Right lung (tissue), 2 donors: ENCODE measurements at regions not wholly inside any gene's neighbourhood (a gene's known extent, or its start where the extent isn't known, plus 50 kb on each side); places are given as distances from the start of the nearest gene placed in this dataset.

Experiments
- DNase-seq, 2 donors: peaks; one replicate each; pipeline ENCODE4 v3.0.0-alpha.2; 2013

GRCh38 chr15:38647683-38648082 is 83.1 kb upstream of the RASGRP1 start:
- no peak for DNase-seq

GRCh38 chr15:38648121-38648843 is 83.7 kb upstream of the RASGRP1 start:
- DNase-seq = peak in 1 of 2 donors; percentile 13

DNA sequence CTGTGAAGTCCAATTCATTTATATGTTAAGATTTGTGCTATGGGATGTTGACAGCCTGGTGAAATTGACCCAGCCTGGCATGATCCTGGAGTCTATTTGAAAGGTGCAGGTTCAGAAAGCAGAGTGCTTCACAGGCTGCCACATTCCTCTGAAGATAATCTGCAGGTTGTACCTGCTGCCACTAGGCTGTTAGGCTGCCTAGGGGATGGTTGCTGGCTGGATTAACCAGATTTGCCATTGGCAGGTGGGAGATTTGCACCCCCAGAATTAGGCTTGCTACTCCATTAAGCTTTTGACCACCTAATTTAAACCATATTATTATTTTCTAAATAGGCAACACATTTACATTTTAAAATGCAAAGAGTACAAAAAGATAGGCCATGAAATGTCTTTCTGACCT is 85.8 kb upstream of the RASGRP1 start:
- DNase-seq = no peak

GRCh38 chr15:38650936-38651327 is 86.3 kb upstream of the RASGRP1 start:
- no peak for DNase-seq

DNA sequence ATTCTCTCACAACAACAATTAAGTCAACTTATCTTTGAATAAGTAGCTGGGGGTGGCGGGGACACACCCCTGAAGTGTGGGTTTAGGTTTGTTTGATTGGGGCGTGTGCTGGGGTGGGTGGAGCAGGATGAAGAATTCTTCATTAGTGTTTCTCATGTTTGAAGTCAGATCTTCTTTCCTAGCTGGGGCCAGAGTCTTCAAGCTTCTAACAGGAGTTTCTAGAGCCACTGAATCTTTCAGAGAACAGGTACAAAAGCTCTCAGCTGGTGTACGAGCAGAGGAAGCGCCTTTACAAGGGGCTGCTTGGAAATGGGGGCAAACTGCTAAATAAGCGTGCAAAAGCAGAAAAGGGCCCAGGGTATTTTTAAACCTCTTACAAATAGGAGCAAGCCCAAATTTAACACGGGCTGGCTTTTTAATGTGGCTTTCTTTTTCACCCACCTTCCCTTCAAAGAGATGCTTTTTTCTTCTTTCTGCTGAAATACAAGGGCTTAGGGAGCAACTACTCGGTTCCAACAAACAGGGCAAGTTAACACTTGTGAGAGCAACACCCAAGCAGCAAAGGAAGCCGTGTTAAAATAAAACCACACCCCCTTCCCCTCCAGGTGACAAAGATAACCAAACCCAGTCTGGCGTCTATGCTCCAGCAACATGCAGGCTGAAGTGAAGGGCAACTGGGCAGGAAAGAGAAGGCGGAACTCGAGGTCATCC is 86.9 kb upstream of the RASGRP1 start:
- no peak for DNase-seq

GRCh38 chr15:38652183-38652794 is 87.7 kb upstream of the RASGRP1 start:
- no peak for DNase-seq

DNA sequence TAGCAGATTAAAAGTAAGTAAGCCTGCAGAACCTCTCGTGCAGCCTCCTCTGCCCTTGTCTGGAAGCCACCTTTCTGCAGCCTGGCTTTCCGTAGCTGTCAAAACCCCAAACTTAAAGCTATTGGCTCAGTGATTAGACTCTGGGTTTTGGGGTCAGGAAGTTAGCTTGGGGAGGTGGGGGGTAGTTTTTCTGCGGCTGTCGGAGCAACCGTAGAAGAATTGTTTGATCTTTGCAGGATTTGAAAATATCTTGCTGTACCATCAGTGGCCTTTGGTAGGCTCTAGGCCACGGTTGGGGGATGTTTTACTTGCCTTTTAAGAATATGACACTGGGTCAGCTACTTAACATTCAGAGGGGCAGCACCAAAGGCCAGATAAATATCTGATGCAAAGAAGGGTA is 88.4 kb upstream of the RASGRP1 start:
- DNase-seq = no peak

GRCh38 chr15:38658431-38658830 is 93.8 kb upstream of the RASGRP1 start:
- no peak for DNase-seq

DNA sequence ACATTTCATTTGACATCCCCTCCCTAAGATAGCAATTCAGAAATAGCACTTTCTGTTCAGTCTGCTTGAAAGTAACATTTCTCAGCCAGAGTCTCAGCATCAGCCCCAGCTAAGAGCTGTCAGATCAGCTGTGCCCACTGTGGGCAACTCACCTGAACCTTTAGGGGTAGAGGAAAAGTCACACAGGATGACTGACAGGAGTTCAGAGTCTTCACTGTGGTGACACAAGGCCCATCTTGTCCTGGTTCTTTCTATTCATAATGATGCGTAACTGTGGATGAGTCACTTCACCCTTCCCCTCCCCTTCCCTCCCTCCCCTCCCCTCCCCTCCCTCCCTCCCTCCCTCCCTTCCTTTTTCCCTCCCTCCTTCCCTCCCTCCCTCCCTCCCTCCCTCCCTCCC is 96.1 kb upstream of the RASGRP1 start:
- no peak for DNase-seq

- no peak for DNase-seq
Observed at GRCh38 chr15:38662033-38662802, 97.6 kb upstream of the RASGRP1 start.

DNA sequence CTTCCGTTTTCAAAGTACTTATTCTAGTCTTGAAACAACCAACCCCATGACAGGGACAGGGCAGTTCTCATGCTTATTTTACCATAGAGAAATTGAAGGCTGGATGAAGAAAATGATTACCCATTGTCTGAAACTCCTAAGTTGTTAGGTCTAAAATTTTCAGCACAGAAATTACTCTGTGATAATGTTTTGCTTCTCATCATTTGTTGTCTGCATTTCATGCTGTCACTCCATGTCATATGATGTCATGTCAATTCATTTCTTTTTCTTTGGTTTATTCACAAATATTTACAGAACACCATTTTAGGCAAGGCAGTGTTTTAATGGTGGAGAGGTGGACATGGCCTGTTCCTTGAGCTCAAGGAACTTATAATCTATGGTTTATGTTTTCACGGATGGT is 98.2 kb upstream of the RASGRP1 start:
- no peak for DNase-seq

DNA sequence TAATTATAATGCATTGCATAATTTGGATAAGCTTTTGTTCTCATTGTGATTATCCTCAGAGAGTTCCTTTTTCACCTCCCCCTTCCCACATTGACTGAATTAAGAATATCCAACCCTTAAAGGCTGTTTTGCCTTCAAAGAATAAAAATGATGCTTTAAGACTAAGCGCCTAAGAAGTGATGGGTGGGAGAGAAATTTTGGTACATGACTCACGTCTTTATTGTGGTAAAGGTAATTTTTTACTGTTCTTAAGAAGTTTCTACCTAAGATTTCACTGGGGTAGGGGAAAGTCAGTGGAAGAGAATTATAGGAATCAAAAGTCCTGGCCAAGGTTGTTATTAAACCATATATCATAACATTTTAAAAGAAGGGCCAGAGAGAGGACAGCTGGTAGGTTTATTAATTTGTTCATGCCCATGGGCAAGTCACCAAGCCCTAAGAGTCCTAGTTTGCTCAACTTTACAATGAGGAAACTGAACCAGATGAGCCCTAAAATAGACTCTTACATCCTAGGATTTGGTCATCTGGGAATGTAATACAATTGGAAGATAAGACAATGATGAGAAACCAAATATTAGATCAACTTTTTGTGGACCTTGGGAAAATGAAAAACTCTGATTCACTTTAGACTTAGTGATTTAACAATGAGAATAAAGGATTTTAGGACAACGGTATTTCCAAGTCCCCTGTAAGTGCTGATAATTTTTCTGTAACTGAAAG is 101.1 kb upstream of the RASGRP1 start:
- DNase-seq = no peak

- DNase-seq = no peak
Observed at GRCh38 chr15:38666865-38667510, 102.4 kb upstream of the RASGRP1 start.

DNA sequence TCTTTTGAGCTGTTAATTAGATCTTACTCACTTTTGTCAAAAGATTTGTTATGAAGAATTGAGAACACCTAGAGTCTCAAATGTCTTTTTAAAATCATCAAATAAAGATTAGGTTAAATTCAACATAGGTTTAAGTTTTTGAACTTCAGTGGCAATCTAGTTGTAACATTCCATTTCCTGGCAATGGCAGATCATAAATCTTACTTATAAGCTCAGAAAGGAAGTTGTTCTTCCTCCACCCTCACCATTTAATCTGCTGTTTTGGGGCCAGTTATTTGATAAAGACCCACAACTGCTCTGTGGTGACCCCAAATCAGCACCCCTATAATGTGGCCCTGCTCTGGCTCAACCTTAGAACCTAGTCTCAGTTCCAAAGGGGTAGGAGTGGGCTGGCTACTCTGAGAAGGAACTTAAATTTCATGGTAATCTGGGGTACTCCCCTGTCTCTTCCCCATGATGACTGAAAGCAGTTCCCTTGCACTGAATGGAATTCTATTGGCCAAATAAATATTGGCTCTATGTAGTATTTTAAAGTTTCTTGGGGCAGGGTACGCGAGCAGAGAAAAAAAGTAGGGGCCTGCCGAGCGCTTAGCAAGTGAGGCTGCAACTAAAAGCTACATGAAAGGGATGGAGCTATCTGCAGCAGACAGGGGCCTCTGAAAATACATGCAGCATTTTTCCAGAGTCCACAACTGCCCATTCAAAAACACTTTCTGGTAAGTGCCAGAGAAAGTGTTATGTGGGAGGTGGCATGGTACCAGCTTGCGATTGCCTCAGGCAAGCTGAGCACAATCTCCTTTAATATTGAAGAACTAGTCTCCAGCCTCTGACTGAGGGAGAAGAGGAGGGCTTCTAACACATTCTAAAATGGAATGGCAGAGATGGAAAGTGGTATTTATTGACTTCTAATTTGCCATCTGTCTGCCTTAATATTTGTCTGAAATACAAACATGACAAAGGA is 103.6 kb upstream of the RASGRP1 start:
- no peak for DNase-seq

DNA sequence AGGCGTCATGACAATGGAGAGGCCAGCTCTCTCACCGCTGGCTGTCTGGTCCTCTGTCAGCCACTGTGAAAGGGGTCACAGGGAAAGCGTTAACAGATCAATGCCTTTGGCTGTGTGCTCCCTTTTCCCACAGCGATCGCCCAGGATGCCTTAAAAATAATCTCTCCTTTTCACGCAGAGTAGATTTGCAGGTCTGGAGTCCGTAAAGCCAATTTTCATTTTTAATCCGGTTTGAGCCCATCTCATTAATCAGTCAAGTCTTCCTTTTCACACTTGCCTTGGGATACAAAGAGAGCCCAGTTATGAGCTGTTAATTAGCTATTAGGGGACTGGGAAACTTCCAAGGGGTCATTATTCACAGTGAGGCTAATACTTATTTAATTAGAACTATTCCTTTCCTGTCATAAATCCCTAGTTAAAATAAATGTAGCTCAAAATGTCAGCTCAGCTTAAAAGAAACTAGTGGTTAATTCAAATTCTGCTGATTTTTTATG is 104.3 kb upstream of the RASGRP1 start:
- no peak for DNase-seq

GRCh38 chr15:38670128-38671005 is 105.8 kb upstream of the RASGRP1 start:
- no peak for DNase-seq

GRCh38 chr15:38671006-38671387 is 106.4 kb upstream of the RASGRP1 start:
- no peak for DNase-seq

DNA sequence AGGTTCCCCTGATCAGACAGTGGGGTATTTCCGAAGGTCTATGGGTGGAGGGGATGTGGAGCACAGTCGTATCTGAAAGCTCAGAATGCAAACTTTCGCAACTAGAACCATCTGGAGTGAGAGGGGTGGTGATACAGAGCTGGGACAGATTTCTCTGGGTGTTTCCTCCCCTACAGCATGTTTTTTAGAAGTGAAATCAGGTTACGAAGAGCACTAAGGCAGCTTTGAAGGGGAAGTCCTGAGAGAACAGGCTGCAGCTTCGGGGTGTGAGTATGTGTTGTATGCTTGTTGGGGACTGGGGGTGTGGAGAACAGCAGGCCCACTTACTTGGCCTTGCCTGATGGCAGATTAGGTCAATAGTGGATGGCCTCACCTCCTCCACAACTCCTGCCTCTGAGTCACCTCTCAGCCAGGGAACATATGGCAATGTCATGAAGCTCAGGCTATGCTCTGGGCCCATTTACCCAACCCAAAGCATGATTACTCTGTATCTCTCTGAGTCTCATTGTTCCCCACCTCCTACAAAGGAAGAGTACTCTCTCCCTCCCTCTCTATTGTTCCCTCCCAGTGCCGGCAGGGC is 107.2 kb upstream of the RASGRP1 start:
- no peak for DNase-seq
